Ishikawa (cell line): ENCODE measurements at regions not wholly inside any gene's neighbourhood (a gene's known extent, or its start where the extent isn't known, plus 50 kb on each side); places are given as distances from the start of the nearest gene placed in this dataset.

Source experiments
- EP300 ChIP-seq: IDR thresholded peaks from 2 replicates; pipeline ENCODE4 v1.6.1; 2012; ENCODE audit warnings: borderline replicate concordance
- USF1 ChIP-seq: IDR thresholded peaks from 2 replicates; pipeline ENCODE4 v1.6.1; 2012

DNA sequence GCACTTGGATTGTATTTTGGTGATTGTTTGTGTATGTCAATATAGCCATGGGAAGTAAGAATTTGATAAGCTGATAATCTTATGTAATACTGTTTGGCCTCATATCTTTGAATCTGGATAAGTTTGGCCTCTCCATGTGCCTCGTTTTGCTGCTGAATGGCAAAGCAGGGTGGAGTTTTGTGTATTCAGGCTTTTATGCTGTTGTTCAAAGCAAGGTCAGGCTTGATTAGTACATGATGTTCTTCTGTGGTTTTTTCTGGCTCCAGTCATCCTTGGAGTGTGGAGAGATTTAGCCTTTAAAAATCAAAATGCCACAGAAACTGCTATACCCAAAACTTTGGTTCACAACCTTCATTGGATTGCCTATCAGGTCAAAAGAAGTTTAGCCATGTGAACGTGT lies 728.9 kb upstream of the GJE1 start:
- TF ChIP-seq EP300 (no peak), USF1 (no peak)
